Liver (tissue), 3 donors: ENCODE measurements at regions not wholly inside any gene's neighbourhood (a gene's known extent, or its start where the extent isn't known, plus 50 kb on each side); places are given as distances from the start of the nearest gene placed in this dataset.

Source experiments
- EGR1 ChIP-seq, 2 donors: IDR thresholded peaks; 2 replicates each; pipeline ENCODE4 v1.6.1; 2016 to 2018; ENCODE audit warnings: antibody characterized with exemption in 2 of 2, low read depth in 2 of 2
- FOXA1 ChIP-seq: IDR thresholded peaks from 2 replicates; pipeline ENCODE4 v1.6.1; 2016; ENCODE audit warnings: antibody characterized with exemption
- HNF4A ChIP-seq, 2 donors: conservative IDR thresholded peaks; 2 replicates each; pipeline ENCODE4 v1.6.1; 2016; ENCODE audit warnings: antibody characterized with exemption in 2 of 2, mild to moderate bottlenecking in 2 of 2
- YY1 ChIP-seq: IDR thresholded peaks from 2 replicates; pipeline ENCODE4 v1.6.1; 2016; ENCODE audit warnings: antibody characterized with exemption, mild to moderate bottlenecking
- ZBTB33 ChIP-seq: IDR thresholded peaks from 2 replicates; pipeline ENCODE4 v1.6.1; 2016; ENCODE audit warnings: antibody characterized with exemption
- TF ChIP-seq, protein P1 (sequence below): fragments of 150-350 bp; IDR thresholded peaks from 2 replicates; pipeline ENCODE4 v1.5.1; 2017; ENCODE audit warnings: improper control_type of control experiment, low read depth, low read length; ENCODE audit not compliant: missing input control
- TF ChIP-seq, protein P2 (sequence below): IDR thresholded peaks from 2 replicates; pipeline ENCODE4 v1.6.1; 2016; ENCODE audit warnings: antibody characterized with exemption
- TF ChIP-seq, protein P3 (sequence below): IDR thresholded peaks from 2 replicates; pipeline ENCODE4 v1.6.1; 2016; ENCODE audit warnings: antibody characterized with exemption
- donor health status: healthy.
- donor health status: healthy.

- TF ChIP-seq, protein P1, sequence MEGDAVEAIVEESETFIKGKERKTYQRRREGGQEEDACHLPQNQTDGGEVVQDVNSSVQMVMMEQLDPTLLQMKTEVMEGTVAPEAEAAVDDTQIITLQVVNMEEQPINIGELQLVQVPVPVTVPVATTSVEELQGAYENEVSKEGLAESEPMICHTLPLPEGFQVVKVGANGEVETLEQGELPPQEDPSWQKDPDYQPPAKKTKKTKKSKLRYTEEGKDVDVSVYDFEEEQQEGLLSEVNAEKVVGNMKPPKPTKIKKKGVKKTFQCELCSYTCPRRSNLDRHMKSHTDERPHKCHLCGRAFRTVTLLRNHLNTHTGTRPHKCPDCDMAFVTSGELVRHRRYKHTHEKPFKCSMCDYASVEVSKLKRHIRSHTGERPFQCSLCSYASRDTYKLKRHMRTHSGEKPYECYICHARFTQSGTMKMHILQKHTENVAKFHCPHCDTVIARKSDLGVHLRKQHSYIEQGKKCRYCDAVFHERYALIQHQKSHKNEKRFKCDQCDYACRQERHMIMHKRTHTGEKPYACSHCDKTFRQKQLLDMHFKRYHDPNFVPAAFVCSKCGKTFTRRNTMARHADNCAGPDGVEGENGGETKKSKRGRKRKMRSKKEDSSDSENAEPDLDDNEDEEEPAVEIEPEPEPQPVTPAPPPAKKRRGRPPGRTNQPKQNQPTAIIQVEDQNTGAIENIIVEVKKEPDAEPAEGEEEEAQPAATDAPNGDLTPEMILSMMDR = no peak
- no peak for TF ChIP-seq EGR1 (IDR thresholded peaks at IDR 0.05; ENCODE audit: low read depth in 2 of 2)
- no peak for TF ChIP-seq FOXA1
- TF ChIP-seq, protein P2, sequence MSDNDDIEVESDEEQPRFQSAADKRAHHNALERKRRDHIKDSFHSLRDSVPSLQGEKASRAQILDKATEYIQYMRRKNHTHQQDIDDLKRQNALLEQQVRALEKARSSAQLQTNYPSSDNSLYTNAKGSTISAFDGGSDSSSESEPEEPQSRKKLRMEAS = no peak
- TF ChIP-seq, protein P3, sequence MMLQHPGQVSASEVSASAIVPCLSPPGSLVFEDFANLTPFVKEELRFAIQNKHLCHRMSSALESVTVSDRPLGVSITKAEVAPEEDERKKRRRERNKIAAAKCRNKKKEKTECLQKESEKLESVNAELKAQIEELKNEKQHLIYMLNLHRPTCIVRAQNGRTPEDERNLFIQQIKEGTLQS = no peak
- TF ChIP-seq HNF4A (conservative IDR thresholded peaks at IDR 0.05) = no peak
- TF ChIP-seq YY1 = no peak
- no peak for TF ChIP-seq ZBTB33
These were observed 881.3 kb downstream of the KCNA4 start for GRCh38 chr11:29135504-29135903.
